HepG2 (cell line): ENCODE measurements at regions not wholly inside any gene's neighbourhood (a gene's known extent, or its start where the extent isn't known, plus 50 kb on each side); places are given as distances from the start of the nearest gene placed in this dataset.

Experiments used
- ATAC-seq: fragments of 200-7000 bp; cut with Tn5 transposase; 3 replicates; pipeline ENCODE4 v1.9.1; 2020; ENCODE audit warnings: mild to moderate bottlenecking, moderate library complexity
- BruUV-seq: library from RNA; stranded (reverse); fragments of 400-500 nt; replicated peaks from 2 replicates; lab custom pipeline; 2021; lab: Mats Ljungman, UMichigan
- CTCF ChIA-PET: fragments of 300-600 bp; formaldehyde crosslinking; extraction: SDS; loops from one replicate; lab custom pipeline; 2021; ENCODE audit warnings: low total read pairs, inconsistent platforms, low intra/inter-chr PET ratio; lab: Yijun Ruan, JAX
- POLR2A ChIA-PET: fragments of 350-600 bp; sonication (Branson Sonifier 250); formaldehyde crosslinking; loops from one replicate; lab custom pipeline; 2020; ENCODE audit warnings: antibody characterized with exemption, inconsistent platforms; lab: Yijun Ruan, JAX
- DNase-seq: peaks from one replicate; pipeline ENCODE4 v3.0.0-alpha.2; 2015; ENCODE audit warnings: low spot score
- FAIRE-seq: peaks from 3 replicates; lab custom pipeline; 2011; peaks lifted over from hg19 to GRCh38; lab: Jason Lieb, UNC
- H2AFZ ChIP-seq: one replicate; pipeline ENCODE4 v1.6.1; 2011; ENCODE audit warnings: low read length, inconsistent platforms
- H3K27ac ChIP-seq: fragments of 300-600 bp; 3 replicates; pipeline ENCODE4 v1.8.0; 2011; ENCODE audit warnings: mixed run types, mild to moderate bottlenecking, mixed read lengths, low read length, inconsistent platforms; ENCODE audit not compliant: insufficient read depth; ENCODE audit errors: extremely low read length
- H3K27me3 ChIP-seq, 2 experiments: fragments of 200-600 bp in 1 of 2; 2 replicates in 1 of 2; 3 replicates in 1 of 2; pipeline versions ENCODE4 v1.6.0 to v1.8.0; 2011; ENCODE audit warnings: low read length in 2 of 2, mild to moderate bottlenecking in 2 of 2, moderate library complexity in 2 of 2, inconsistent platforms in 1 of 2; ENCODE audit not compliant: insufficient read depth in 2 of 2, control insufficient read depth in 1 of 2
- H3K36me3 ChIP-seq, 2 experiments: fragments of 200-600 bp in 1 of 2; replicated peaks in 1 of 2; 2 replicates in 1 of 2; 3 replicates in 1 of 2; pipeline versions ENCODE4 v1.5.1 to v1.8.0; 2011; ENCODE audit warnings: low read length in 2 of 2, inconsistent platforms in 1 of 2; ENCODE audit not compliant: insufficient read depth in 2 of 2, control insufficient read depth in 1 of 2
- H3K4me1 ChIP-seq: 2 replicates; pipeline ENCODE4 v1.5.1; 2012; ENCODE audit warnings: low read length, inconsistent platforms; ENCODE audit not compliant: insufficient read depth
- H3K4me2 ChIP-seq: 2 replicates; pipeline ENCODE4 v1.6.0; 2011; ENCODE audit warnings: low read depth, low read length, inconsistent platforms
- H3K4me3 ChIP-seq, 3 experiments: fragments of 200-600 bp in 1 of 3; sonication (generic), shearing (Covaris generic) in 1 of 3; replicated peaks in 1 of 3; 2 replicates each; pipeline ENCODE4 v1.5.1; 2011 to 2016; ENCODE audit warnings: low read length in 3 of 3, inconsistent platforms in 2 of 3, low read depth in 2 of 3, mild to moderate bottlenecking in 2 of 3, control low read depth in 1 of 3, mixed read lengths in 1 of 3; ENCODE audit not compliant: insufficient read depth in 1 of 3
- H3K79me2 ChIP-seq: one replicate; pipeline ENCODE4 v1.6.1; 2011; ENCODE audit warnings: low read length, inconsistent platforms; ENCODE audit not compliant: insufficient read depth
- H3K9ac ChIP-seq: 2 replicates; pipeline ENCODE4 v1.6.0; 2011; ENCODE audit warnings: mild to moderate bottlenecking, low read depth, low read length, inconsistent platforms; ENCODE audit not compliant: insufficient read depth
- H3K9me3 ChIP-seq: 2 replicates; pipeline ENCODE4 v1.5.1; 2012; ENCODE audit warnings: mild to moderate bottlenecking, low read length
- H4K20me1 ChIP-seq: 2 replicates; pipeline ENCODE4 v1.6.0; 2011; ENCODE audit warnings: inconsistent platforms, mild to moderate bottlenecking, low read length, moderate library complexity; ENCODE audit not compliant: insufficient read depth
- FOXJ3 ChIP-seq: sonication (generic); formaldehyde crosslinking; IDR thresholded peaks from 2 replicates; pipeline ENCODE4 v1.4.0; 2020; ENCODE audit warnings: missing genetic modification reagents, mild to moderate bottlenecking, borderline replicate concordance
- KDM6A ChIP-seq: IDR thresholded peaks from 2 replicates; pipeline ENCODE4 v1.6.1; 2016; ENCODE audit warnings: low read depth
- NFYB ChIP-seq: sonication (generic); formaldehyde crosslinking; IDR thresholded peaks from 2 replicates; pipeline ENCODE4 v1.4.0; 2020; ENCODE audit warnings: missing genetic modification reagents
- SAP130 ChIP-seq: IDR thresholded peaks from 2 replicates; pipeline ENCODE4 v1.6.1; 2016; ENCODE audit warnings: low read depth
- ZNF3 ChIP-seq: IDR thresholded peaks from 2 replicates; pipeline ENCODE4 v1.7.0; 2017; ENCODE audit warnings: inconsistent platforms
- ZNF572 ChIP-seq: sonication (generic); formaldehyde crosslinking; IDR thresholded peaks from 2 replicates; pipeline ENCODE4 v1.5.1; 2020; ENCODE audit warnings: mild to moderate bottlenecking, missing genetic modification reagents
- ZNF629 ChIP-seq: sonication (generic); formaldehyde crosslinking; conservative IDR thresholded peaks from 2 replicates; pipeline ENCODE4 v1.5.0; 2020; ENCODE audit warnings: missing genetic modification reagents
- ZNF761 ChIP-seq: sonication (generic); formaldehyde crosslinking; conservative IDR thresholded peaks from 2 replicates; pipeline ENCODE4 v1.4.0; 2020; ENCODE audit warnings: mild to moderate bottlenecking, missing genetic modification reagents
- WGBS: methylation state at CpG from one replicate; pipeline ENCODE4 v1.1.6; 2017; ENCODE audit warnings: low lambda C conversion rate; 5-methylcytosine and 5-hydroxymethylcytosine counted together
- in situ Hi-C: cut with HindIII; loops from 2 replicates; pipeline ENCODE4 v1.10.0; 2017; ENCODE audit warnings: low pct_unique_long_range_greater_than_20kb; ENCODE audit not compliant: extremely low pct_ligation_motif_present
- intact Hi-C: fragments of 100-400 bp; cut with micrococcal nuclease; formaldehyde crosslinking; loops from one replicate; pipeline ENCODE4 v1.10.0; 2022; ENCODE audit not compliant: unreplicated experiment
- TF ChIP-seq, protein P1 (sequence below): conservative IDR thresholded peaks from 2 replicates; pipeline ENCODE4 v1.6.1; 2018; ENCODE audit warnings: missing genetic modification reagents
- TF ChIP-seq, protein P2 (sequence below): sonication (generic); formaldehyde crosslinking; IDR thresholded peaks from 2 replicates; pipeline ENCODE4 v1.8.1; 2023; ENCODE audit warnings: mild to moderate bottlenecking, moderate library complexity, missing genetic modification reagents
- TF ChIP-seq, protein P3 (sequence below): sonication (generic); formaldehyde crosslinking; IDR thresholded peaks from 2 replicates; pipeline ENCODE4 v1.4.0; 2020; ENCODE audit warnings: missing genetic modification reagents

DNA sequence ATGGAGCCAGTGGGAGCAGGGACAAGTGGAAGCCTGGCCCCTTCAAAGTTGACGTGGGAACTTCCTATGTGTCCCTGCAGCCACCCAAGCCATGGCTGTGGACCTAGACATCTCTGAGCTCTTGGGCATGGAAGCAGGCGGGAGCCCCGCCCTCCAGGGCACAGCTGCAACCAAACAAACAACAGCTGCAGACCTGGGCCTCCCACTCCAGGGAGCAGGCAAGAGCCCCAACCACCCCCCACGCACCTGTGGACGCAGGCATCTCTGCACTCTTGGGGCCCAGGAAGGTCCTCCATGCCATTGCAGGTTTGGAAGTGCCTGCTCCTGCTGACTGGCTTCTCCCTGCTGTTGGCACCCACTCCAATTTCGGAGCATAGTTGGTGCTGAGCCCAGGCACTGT is 118.6 kb downstream of the ZMAT1 start:
- Histone ChIP-seq H3K4me3 (no peak overlapping the region), H3K4me2 (no peak overlapping the region), H2AFZ (no peak overlapping the region), H3K79me2 (no peaks in the 10 kb centered on the region), H3K27ac (no peak overlapping the region), H3K27me3 (no peaks in the 10 kb centered on the region), H4K20me1 (no peaks in the 10 kb centered on the region), H3K36me3 (no peaks in the 10 kb centered on the region), H3K9ac (no peak overlapping the region), H3K9me3 (no peaks in the 10 kb centered on the region), H3K4me1 (no peaks in the 10 kb centered on the region)
- FAIRE-seq = no peak
- ChIA-PET POLR2A (no interaction called here), CTCF (no interaction called here)
- no peak for ATAC-seq
- TF ChIP-seq NFYB (CRISPR knock-in tag) (no peak), ZNF629 (CRISPR knock-in tag) (no peak), ZNF761 (no peak), ZNF572 (CRISPR knock-in tag) (no peak), SAP130 (CRISPR knock-in tag) (no peak), KDM6A (CRISPR knock-in tag) (no peak), FOXJ3 (CRISPR knock-in tag) (no peak), ZNF3 (CRISPR knock-in tag) (no peak)
- TF ChIP-seq, protein P1, sequence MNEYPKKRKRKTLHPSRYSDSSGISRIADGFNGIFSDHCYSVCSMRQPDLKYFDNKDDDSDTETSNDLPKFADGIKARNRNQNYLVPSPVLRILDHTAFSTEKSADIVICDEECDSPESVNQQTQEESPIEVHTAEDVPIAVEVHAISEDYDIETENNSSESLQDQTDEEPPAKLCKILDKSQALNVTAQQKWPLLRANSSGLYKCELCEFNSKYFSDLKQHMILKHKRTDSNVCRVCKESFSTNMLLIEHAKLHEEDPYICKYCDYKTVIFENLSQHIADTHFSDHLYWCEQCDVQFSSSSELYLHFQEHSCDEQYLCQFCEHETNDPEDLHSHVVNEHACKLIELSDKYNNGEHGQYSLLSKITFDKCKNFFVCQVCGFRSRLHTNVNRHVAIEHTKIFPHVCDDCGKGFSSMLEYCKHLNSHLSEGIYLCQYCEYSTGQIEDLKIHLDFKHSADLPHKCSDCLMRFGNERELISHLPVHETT (CRISPR knock-in tag) = no peak
- TF ChIP-seq, protein P2, sequence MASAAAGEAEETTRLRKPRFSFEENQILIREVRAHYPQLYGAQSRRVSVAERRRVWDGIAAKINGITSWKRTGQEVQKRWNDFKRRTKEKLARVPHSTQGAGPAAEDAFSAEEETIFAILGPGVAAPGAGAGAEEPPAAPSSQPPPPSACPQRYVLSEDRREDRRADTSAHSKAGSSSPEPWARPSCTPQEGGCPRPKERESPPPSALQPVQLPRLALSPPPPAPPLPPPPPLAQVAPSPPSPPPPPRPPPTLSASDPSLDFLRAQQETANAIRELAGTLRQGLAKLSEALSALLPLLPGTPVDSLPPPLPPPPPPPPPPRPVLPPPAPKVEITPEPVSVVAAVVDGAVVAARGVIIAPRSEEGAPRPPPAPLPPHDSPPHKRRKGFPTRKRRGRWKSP = no peak
- TF ChIP-seq, protein P3, sequence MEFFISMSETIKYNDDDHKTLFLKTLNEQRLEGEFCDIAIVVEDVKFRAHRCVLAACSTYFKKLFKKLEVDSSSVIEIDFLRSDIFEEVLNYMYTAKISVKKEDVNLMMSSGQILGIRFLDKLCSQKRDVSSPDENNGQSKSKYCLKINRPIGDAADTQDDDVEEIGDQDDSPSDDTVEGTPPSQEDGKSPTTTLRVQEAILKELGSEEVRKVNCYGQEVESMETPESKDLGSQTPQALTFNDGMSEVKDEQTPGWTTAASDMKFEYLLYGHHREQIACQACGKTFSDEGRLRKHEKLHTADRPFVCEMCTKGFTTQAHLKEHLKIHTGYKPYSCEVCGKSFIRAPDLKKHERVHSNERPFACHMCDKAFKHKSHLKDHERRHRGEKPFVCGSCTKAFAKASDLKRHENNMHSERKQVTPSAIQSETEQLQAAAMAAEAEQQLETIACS = no peak
- no CpG with 5 or more reads among the region's 6 CpGs for WGBS
- DNase-seq = no peak
- BruUV-seq = no TSS peak
- intact Hi-C loops = no loop called here
- in situ Hi-C loops = no loop called here
